ENCODE measurements at regions not wholly inside any gene's neighbourhood (a gene's known extent, or its start where the extent isn't known, plus 50 kb on each side); places are given as distances from the start of the nearest gene placed in this dataset.
A peak's percentile ranks its signal among the peaks of the same experiment; 100 is the strongest.
"Not testable (repeated sequence)": the region's sequence is repeated elsewhere in the genome, so short reads cannot be mapped to it uniquely, and the experiment has no call there.

- ChIA-PET CTCF (no interaction called here), POLR2A (no interaction called here)
- no peak overlapping the region for H3K27ac Mint-ChIP-seq
- no peaks in the 10 kb centered on the region for H3K36me3 Mint-ChIP-seq (ENCODE audit: low read depth)
- H3K4me1 Mint-ChIP-seq = peaks cover 7% of the 10 kb centered on the region
- DNase-seq = no peak
- H3K4me3 Mint-ChIP-seq = no peak overlapping the region
- H3K9me3 Mint-ChIP-seq = no peaks in the 10 kb centered on the region
- peaks cover 13% of the 10 kb centered on the region for H3K27me3 Mint-ChIP-seq
These were observed 67.2 kb upstream of the IFNGR1 start for GRCh38 chr6:137286368-137286767.

GRCh38 chr6:137284811-137285110, 65.6 kb upstream of the IFNGR1 start:
- ChIA-PET POLR2A (no interaction called here), CTCF (interaction anchor here (1.2 to 1.5 kb wide), 2 partner anchors 8 to 13 kb away, joined by 3 read pairs; no protein-coding TSS in a partner anchor)
- Mint-ChIP-seq H3K27me3 (peaks cover 13% of the 10 kb centered on the region), H3K9me3 (no peaks in the 10 kb centered on the region), H3K27ac (no peak overlapping the region), H3K4me1 (peaks cover 4% of the 10 kb centered on the region), H3K4me3 (no peak overlapping the region), H3K36me3 (ENCODE audit: low read depth) (no peaks in the 10 kb centered on the region)
- no peak for DNase-seq

GRCh38 chr6:137283940-137284810, 65.0 kb upstream of the IFNGR1 start:
- peaks cover 13% of the 10 kb centered on the region for H3K27me3 Mint-ChIP-seq

GRCh38 chr6:137283080-137283479, 63.9 kb upstream of the IFNGR1 start:
- H3K4me3 Mint-ChIP-seq = no peak overlapping the region
- no peak for DNase-seq
- peaks cover 4% of the 10 kb centered on the region for H3K4me1 Mint-ChIP-seq
- H3K27me3 Mint-ChIP-seq = peaks cover 7% of the 10 kb centered on the region
- H3K36me3 Mint-ChIP-seq (ENCODE audit: low read depth) = no peaks in the 10 kb centered on the region
- POLR2A ChIA-PET = no interaction called here
- H3K9me3 Mint-ChIP-seq = no peaks in the 10 kb centered on the region
- CTCF ChIA-PET = interaction anchor here (0.7 kb wide), 1 partner anchor 1164 kb away, joined by 3 read pairs; no protein-coding TSS in a partner anchor
- H3K27ac Mint-ChIP-seq = no peak overlapping the region

More at GRCh38 chr6:137283940-137284810, 65.0 kb upstream of the IFNGR1 start:
- H3K4me3 Mint-ChIP-seq = no peak overlapping the region
- no peak overlapping the region for H3K27ac Mint-ChIP-seq
- H3K9me3 Mint-ChIP-seq = no peaks in the 10 kb centered on the region
- ChIA-PET CTCF (interaction anchor here (0.7 to 1.5 kb wide), 3 partner anchors 9 to 1163 kb away, joined by 3 read pairs; no protein-coding TSS in a partner anchor), POLR2A (no interaction called here)
- H3K36me3 Mint-ChIP-seq (ENCODE audit: low read depth) = no peaks in the 10 kb centered on the region
- no peak for DNase-seq
- H3K4me1 Mint-ChIP-seq = peaks cover 4% of the 10 kb centered on the region

GRCh38 chr6:137282254-137282653, 63.1 kb upstream of the IFNGR1 start:
- no peak overlapping the region for H3K4me3 Mint-ChIP-seq
- no peaks in the 10 kb centered on the region for H3K9me3 Mint-ChIP-seq
- ChIA-PET CTCF (no interaction called here), POLR2A (no interaction called here)
- peaks cover 4% of the 10 kb centered on the region for H3K4me1 Mint-ChIP-seq
- H3K27ac Mint-ChIP-seq = no peak overlapping the region
- H3K27me3 Mint-ChIP-seq = peaks cover 7% of the 10 kb centered on the region
- DNase-seq = no peak
- no peaks in the 10 kb centered on the region for H3K36me3 Mint-ChIP-seq (ENCODE audit: low read depth)

GRCh38 chr6:137279279-137279678, 60.1 kb upstream of the IFNGR1 start:
- H3K9me3 Mint-ChIP-seq; H3K4me1 Mint-ChIP-seq; H3K27ac Mint-ChIP-seq; POLR2A ChIA-PET; CTCF ChIA-PET; DNase-seq; H3K27me3 Mint-ChIP-seq; H3K4me3 Mint-ChIP-seq; H3K36me3 Mint-ChIP-seq (ENCODE audit: low read depth): not testable (repeated sequence)

- H3K36me3 Mint-ChIP-seq (ENCODE audit: low read depth) = no peaks in the 10 kb centered on the region
- DNase-seq = no peak
- ChIA-PET POLR2A (no interaction called here), CTCF (interaction anchor here (1.1 to 2.0 kb wide), 3 partner anchors 15 to 30 kb away, joined by 3 to 8 read pairs (median 4); no protein-coding TSS in a partner anchor)
- no peaks in the 10 kb centered on the region for H3K9me3 Mint-ChIP-seq
- peaks cover 14% of the 10 kb centered on the region for H3K27me3 Mint-ChIP-seq
- H3K27ac Mint-ChIP-seq = no peak overlapping the region
- no peak overlapping the region for H3K4me3 Mint-ChIP-seq
- H3K4me1 Mint-ChIP-seq = no peaks in the 10 kb centered on the region
These were observed 58.9 kb upstream of the IFNGR1 start for GRCh38 chr6:137277971-137278637.

GRCh38 chr6:137272403-137272802, 53.2 kb upstream of the IFNGR1 start:
- peaks cover 12% of the 10 kb centered on the region for H3K27me3 Mint-ChIP-seq
- no peak overlapping the region for H3K27ac Mint-ChIP-seq
- ChIA-PET CTCF (no interaction called here), POLR2A (no interaction called here)
- H3K4me1 Mint-ChIP-seq = peaks cover 1% of the 10 kb centered on the region
- no peaks in the 10 kb centered on the region for H3K36me3 Mint-ChIP-seq (ENCODE audit: low read depth)
- no peak overlapping the region for H3K4me3 Mint-ChIP-seq
- no peak for DNase-seq
- no peaks in the 10 kb centered on the region for H3K9me3 Mint-ChIP-seq

- CTCF ChIA-PET = interaction anchor here (0.6 to 1.3 kb wide), 4 partner anchors 13 to 318 kb away, joined by 3 to 4 read pairs (median 3); no protein-coding TSS in a partner anchor
- Mint-ChIP-seq H3K27me3 (peaks cover 17% of the 10 kb centered on the region), H3K4me3 (no peak overlapping the region), H3K9me3 (no peaks in the 10 kb centered on the region), H3K27ac (no peak overlapping the region), H3K36me3 (ENCODE audit: low read depth) (no peaks in the 10 kb centered on the region), H3K4me1 (peaks cover 1% of the 10 kb centered on the region)
- POLR2A ChIA-PET = no interaction called here
- peak; percentile 9 for DNase-seq
These were observed 52.3 kb upstream of the IFNGR1 start for GRCh38 chr6:137271245-137272183.

GRCh38 chr6:137269803-137270202, 50.6 kb upstream of the IFNGR1 start:
- Mint-ChIP-seq H3K4me1 (peaks cover 1% of the 10 kb centered on the region), H3K27ac (no peak overlapping the region), H3K27me3 (peaks cover 25% of the 10 kb centered on the region), H3K36me3 (ENCODE audit: low read depth) (no peaks in the 10 kb centered on the region), H3K4me3 (no peak overlapping the region), H3K9me3 (no peaks in the 10 kb centered on the region)
- CTCF ChIA-PET = no interaction called here
- no peak for DNase-seq
- POLR2A ChIA-PET = no interaction called here

GRCh38 chr6:137269347-137269746, 50.2 kb upstream of the IFNGR1 start:
- no peak overlapping the region for H3K4me3 Mint-ChIP-seq
- CTCF ChIA-PET = no interaction called here
- DNase-seq = no peak

More at GRCh38 chr6:137269347-137269746, 50.2 kb upstream of the IFNGR1 start:
- no peaks in the 10 kb centered on the region for H3K36me3 Mint-ChIP-seq (ENCODE audit: low read depth)
- peaks cover 1% of the 10 kb centered on the region for H3K4me1 Mint-ChIP-seq
- POLR2A ChIA-PET = no interaction called here
- no peaks in the 10 kb centered on the region for H3K9me3 Mint-ChIP-seq
- H3K27me3 Mint-ChIP-seq = peaks cover 25% of the 10 kb centered on the region
- H3K27ac Mint-ChIP-seq = no peak overlapping the region

All from activated CD4-positive, alpha-beta T cell treated with anti-CD3 and anti-CD28 coated beads, Interleukin-2, amount 10 ng/mL, durations not matched to agents 7 days and 5 days (primary cell).